ENCODE measurements at regions not wholly inside any gene's neighbourhood (a gene's known extent, or its start where the extent isn't known, plus 50 kb on each side); places are given as distances from the start of the nearest gene placed in this dataset.

DNA sequence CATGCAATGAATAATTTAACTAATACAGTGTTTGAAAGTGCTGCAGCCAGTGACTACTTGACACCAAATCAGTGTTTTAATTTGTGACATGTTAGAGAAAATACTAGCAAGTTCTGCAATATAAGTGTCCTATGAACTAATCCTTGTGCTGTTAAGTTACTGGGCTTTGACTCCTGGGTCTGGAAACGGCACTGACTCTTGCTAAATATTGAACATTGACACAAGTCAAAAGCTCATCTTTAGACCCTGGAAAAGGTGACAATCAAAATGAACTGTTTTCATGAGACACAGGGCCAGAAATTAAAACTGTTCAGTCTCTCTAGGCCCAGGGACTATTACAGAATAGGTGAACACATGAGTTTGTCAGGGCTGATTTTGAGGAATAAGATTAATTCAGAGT, 268.1 kb downstream of the IPO8 start:
- TF ChIP-seq, protein P1, sequence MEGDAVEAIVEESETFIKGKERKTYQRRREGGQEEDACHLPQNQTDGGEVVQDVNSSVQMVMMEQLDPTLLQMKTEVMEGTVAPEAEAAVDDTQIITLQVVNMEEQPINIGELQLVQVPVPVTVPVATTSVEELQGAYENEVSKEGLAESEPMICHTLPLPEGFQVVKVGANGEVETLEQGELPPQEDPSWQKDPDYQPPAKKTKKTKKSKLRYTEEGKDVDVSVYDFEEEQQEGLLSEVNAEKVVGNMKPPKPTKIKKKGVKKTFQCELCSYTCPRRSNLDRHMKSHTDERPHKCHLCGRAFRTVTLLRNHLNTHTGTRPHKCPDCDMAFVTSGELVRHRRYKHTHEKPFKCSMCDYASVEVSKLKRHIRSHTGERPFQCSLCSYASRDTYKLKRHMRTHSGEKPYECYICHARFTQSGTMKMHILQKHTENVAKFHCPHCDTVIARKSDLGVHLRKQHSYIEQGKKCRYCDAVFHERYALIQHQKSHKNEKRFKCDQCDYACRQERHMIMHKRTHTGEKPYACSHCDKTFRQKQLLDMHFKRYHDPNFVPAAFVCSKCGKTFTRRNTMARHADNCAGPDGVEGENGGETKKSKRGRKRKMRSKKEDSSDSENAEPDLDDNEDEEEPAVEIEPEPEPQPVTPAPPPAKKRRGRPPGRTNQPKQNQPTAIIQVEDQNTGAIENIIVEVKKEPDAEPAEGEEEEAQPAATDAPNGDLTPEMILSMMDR (IDR thresholded peaks at IDR 0.05), result no peak
- intact Hi-C loops (cut with DNase I), result no loop called here
- no peaks in the 10 kb centered on the region for H3K36me3 ChIP-seq
- H3K27me3 ChIP-seq, result no peaks in the 10 kb centered on the region
- no peaks in the 10 kb centered on the region for H3K4me1 ChIP-seq
- H3K27ac ChIP-seq, result no peak overlapping the region
- H3K4me3 ChIP-seq, result no peak overlapping the region
- ATAC-seq, result no peak
- DNase-seq, result no peak
- H3K9me3 ChIP-seq, result no peaks in the 10 kb centered on the region

- H3K27ac ChIP-seq, result no peak overlapping the region
- DNase-seq (no peak), ATAC-seq (no peak)
- H3K27me3 ChIP-seq, result no peaks in the 10 kb centered on the region
- TF ChIP-seq, protein P1 (IDR thresholded peaks at IDR 0.05), result no peak
- no peak overlapping the region for H3K4me3 ChIP-seq
- intact Hi-C loops (cut with DNase I), result no loop called here
- no peaks in the 10 kb centered on the region for H3K9me3 ChIP-seq
- H3K4me1 ChIP-seq, result no peaks in the 10 kb centered on the region
- no peaks in the 10 kb centered on the region for H3K36me3 ChIP-seq
Observed at GRCh38 chr12:30425445-30425844, 270.2 kb downstream of the IPO8 start.

GRCh38 chr12:30423330-30423729, 272.3 kb downstream of the IPO8 start:
- H3K36me3 ChIP-seq, result no peaks in the 10 kb centered on the region
- intact Hi-C loops (cut with DNase I), result no loop called here
- H3K4me1 ChIP-seq, result no peaks in the 10 kb centered on the region
- H3K27me3 ChIP-seq, result no peaks in the 10 kb centered on the region
- TF ChIP-seq, protein P1 (IDR thresholded peaks at IDR 0.05), result no peak
- H3K9me3 ChIP-seq, result no peaks in the 10 kb centered on the region
- H3K27ac ChIP-seq, result no peak overlapping the region
- ATAC-seq (no peak), DNase-seq (no peak)
- no peak overlapping the region for H3K4me3 ChIP-seq

- Histone ChIP-seq H3K4me1 (no peaks in the 10 kb centered on the region), H3K4me3 (no peak overlapping the region), H3K9me3 (no peaks in the 10 kb centered on the region), H3K36me3 (no peaks in the 10 kb centered on the region), H3K27ac (no peak overlapping the region), H3K27me3 (no peaks in the 10 kb centered on the region)
- no peak for ATAC-seq
- intact Hi-C loops (cut with DNase I), result no loop called here
- TF ChIP-seq, protein P1 (IDR thresholded peaks at IDR 0.05), result no peak
- no peak for DNase-seq
Observed at GRCh38 chr12:30422844-30423243, 272.8 kb downstream of the IPO8 start.

- H3K27ac ChIP-seq, result no peak overlapping the region
- no peaks in the 10 kb centered on the region for H3K9me3 ChIP-seq
- no peaks in the 10 kb centered on the region for H3K36me3 ChIP-seq
- H3K4me3 ChIP-seq, result no peak overlapping the region
- TF ChIP-seq, protein P1 (IDR thresholded peaks at IDR 0.05), result no peak
- H3K27me3 ChIP-seq, result no peaks in the 10 kb centered on the region
- no peaks in the 10 kb centered on the region for H3K4me1 ChIP-seq
- DNase-seq, result no peak
- no peak for ATAC-seq
- intact Hi-C loops (cut with DNase I), result no loop called here
Observed at GRCh38 chr12:30420561-30420960, 275.1 kb downstream of the IPO8 start.

GRCh38 chr12:30417697-30418231, 277.9 kb downstream of the IPO8 start:
- TF ChIP-seq, protein P1 (IDR thresholded peaks at IDR 0.05), result no peak
- ATAC-seq (no peak), DNase-seq (no peak)
- Histone ChIP-seq H3K36me3 (no peaks in the 10 kb centered on the region), H3K4me3 (no peak overlapping the region), H3K4me1 (no peaks in the 10 kb centered on the region), H3K27me3 (no peaks in the 10 kb centered on the region), H3K27ac (no peak overlapping the region), H3K9me3 (no peaks in the 10 kb centered on the region)
- intact Hi-C loops (cut with DNase I), result no loop called here
